ENCODE measurements at regions not wholly inside any gene's neighbourhood (a gene's known extent, or its start where the extent isn't known, plus 50 kb on each side); places are given as distances from the start of the nearest gene placed in this dataset.

GRCh38 chr12:11555195-11555594 lies 94.3 kb upstream of the ETV6 start:
- Histone ChIP-seq H3K36me3 (no peaks in the 10 kb centered on the region), H3K27ac (no peak overlapping the region), H3K4me3 (no peak overlapping the region), H3K9me3 (no peaks in the 10 kb centered on the region), H3K27me3 (no peaks in the 10 kb centered on the region), H3K4me1 (ENCODE audit: insufficient read depth) (peaks cover 3% of the 10 kb centered on the region)
- intact Hi-C loops (cut with DNase I), result no loop called here
- WGBS, 3 donors, result 89% methylated on average over 7 of the region's 7 CpGs
- TF ChIP-seq CTCF (IDR thresholded peaks at IDR 0.05), result no peak
- no peak for TF ChIP-seq EP300 (IDR thresholded peaks at IDR 0.05)
- TF ChIP-seq POLR2A (IDR thresholded peaks at IDR 0.05), result no peak
- DNase-seq, result no peak

- Histone ChIP-seq H3K36me3 (no peaks in the 10 kb centered on the region), H3K4me3 (peak overlapping the region; percentile 19), H3K27ac (no peak overlapping the region), H3K9me3 (no peaks in the 10 kb centered on the region), H3K4me1 (ENCODE audit: insufficient read depth) (peaks cover 3% of the 10 kb centered on the region), H3K27me3 (no peaks in the 10 kb centered on the region)
- intact Hi-C loops (cut with DNase I), result no loop called here
- 35 to 43% (median 38%) methylated on average over 11 of the region's 11 CpGs for WGBS, 3 donors
- no peak for DNase-seq
- TF ChIP-seq CTCF (IDR thresholded peaks at IDR 0.05) (no peak), POLR2A (IDR thresholded peaks at IDR 0.05) (no peak), EP300 (IDR thresholded peaks at IDR 0.05) (no peak)
These were observed 93.5 kb upstream of the ETV6 start for GRCh38 chr12:11555743-11556625.

GRCh38 chr12:11556682-11557081 lies 92.8 kb upstream of the ETV6 start:
- Histone ChIP-seq H3K9me3 (no peaks in the 10 kb centered on the region), H3K36me3 (no peaks in the 10 kb centered on the region), H3K27ac (no peak overlapping the region), H3K4me3 (no peak overlapping the region), H3K27me3 (no peaks in the 10 kb centered on the region), H3K4me1 (ENCODE audit: insufficient read depth) (peaks cover 3% of the 10 kb centered on the region)
- TF ChIP-seq CTCF (IDR thresholded peaks at IDR 0.05) (no peak), POLR2A (IDR thresholded peaks at IDR 0.05) (no peak), EP300 (IDR thresholded peaks at IDR 0.05) (no peak)
- intact Hi-C loops (cut with DNase I), result no loop called here
- DNase-seq, result no peak
- 10 to 11% (median 11%) methylated on average over 6 of the region's 6 CpGs for WGBS, 3 donors

- Histone ChIP-seq H3K36me3 (no peaks in the 10 kb centered on the region), H3K27ac (no peak overlapping the region), H3K9me3 (no peaks in the 10 kb centered on the region), H3K27me3 (no peaks in the 10 kb centered on the region), H3K4me1 (ENCODE audit: insufficient read depth) (peaks cover 3% of the 10 kb centered on the region), H3K4me3 (no peak overlapping the region)
- DNase-seq, result no peak
- TF ChIP-seq CTCF (IDR thresholded peaks at IDR 0.05), result no peak
- TF ChIP-seq POLR2A (IDR thresholded peaks at IDR 0.05), result no peak
- TF ChIP-seq EP300 (IDR thresholded peaks at IDR 0.05), result no peak
- WGBS, 3 donors, result 80 to 87% (median 86%) methylated on average over 3 of the region's 3 CpGs
- intact Hi-C loops (cut with DNase I), result no loop called here
These were observed 89.7 kb upstream of the ETV6 start for GRCh38 chr12:11559626-11560340.

All from ovary (tissue), 7 donors.